WERI-Rb-1 (cell line): ENCODE measurements at regions not wholly inside any gene's neighbourhood (a gene's known extent, or its start where the extent isn't known, plus 50 kb on each side); places are given as distances from the start of the nearest gene placed in this dataset.

Source experiments
- DNase-seq: peaks from one replicate; pipeline ENCODE4 v3.0.0-alpha.2; 2020
- H3K27ac ChIP-seq: fragments of 250-450 bp; sonication (Bioruptor Pico); 2 replicates; pipeline ENCODE4 v1.5.1; 2020; ENCODE audit warnings: mild to moderate bottlenecking, moderate library complexity
- H3K27me3 ChIP-seq: fragments of 250-450 bp; sonication (Bioruptor Pico); 2 replicates; pipeline ENCODE4 v1.5.1; 2021; ENCODE audit warnings: mild to moderate bottlenecking, low read depth, moderate library complexity; ENCODE audit not compliant: insufficient read depth, severe bottlenecking
- H3K36me3 ChIP-seq: fragments of 250-450 bp; sonication (Bioruptor Pico); 2 replicates; pipeline ENCODE4 v1.5.1; 2020; ENCODE audit warnings: mild to moderate bottlenecking, moderate library complexity
- H3K4me3 ChIP-seq: 2 replicates; pipeline ENCODE4 v1.5.1; 2011; ENCODE audit warnings: low read depth, mild to moderate bottlenecking, control low read depth, low read length
- H3K9me3 ChIP-seq: fragments of 250-450 bp; sonication (Bioruptor Pico); 2 replicates; pipeline ENCODE4 v1.5.1; 2021; ENCODE audit warnings: mild to moderate bottlenecking, moderate library complexity; ENCODE audit not compliant: severe bottlenecking
- CTCF ChIP-seq: IDR thresholded peaks from 2 replicates; pipeline ENCODE4 v1.5.1; 2011; ENCODE audit warnings: low read depth, mild to moderate bottlenecking, control low read depth, inconsistent platforms, low read length

DNA sequence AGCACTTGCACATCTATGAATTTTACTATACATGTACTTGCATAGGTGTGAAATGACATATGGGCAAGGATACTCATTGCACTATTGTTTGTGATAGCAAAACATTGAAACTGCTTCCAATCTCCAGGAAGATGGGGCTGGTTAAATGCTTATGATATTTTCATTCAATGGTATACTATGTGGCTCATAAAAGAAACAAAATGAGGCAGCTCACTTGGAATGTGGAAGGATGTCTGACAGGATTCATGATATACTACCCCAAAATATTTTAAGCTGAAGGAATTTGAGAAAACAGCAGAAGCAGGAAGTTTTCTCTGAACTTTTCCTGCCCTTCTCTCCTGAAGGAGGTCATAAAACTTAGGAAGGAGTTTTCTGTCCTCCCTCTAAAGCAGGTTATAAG is 99.6 kb upstream of the CAST start:
- H3K27me3 ChIP-seq: no peaks in the 10 kb centered on the region
- TF ChIP-seq CTCF: no peak
- H3K9me3 ChIP-seq: no peaks in the 10 kb centered on the region
- no peak overlapping the region for H3K27ac ChIP-seq
- H3K4me3 ChIP-seq: no peak overlapping the region
- no peaks in the 10 kb centered on the region for H3K36me3 ChIP-seq
- no peak for DNase-seq

DNA sequence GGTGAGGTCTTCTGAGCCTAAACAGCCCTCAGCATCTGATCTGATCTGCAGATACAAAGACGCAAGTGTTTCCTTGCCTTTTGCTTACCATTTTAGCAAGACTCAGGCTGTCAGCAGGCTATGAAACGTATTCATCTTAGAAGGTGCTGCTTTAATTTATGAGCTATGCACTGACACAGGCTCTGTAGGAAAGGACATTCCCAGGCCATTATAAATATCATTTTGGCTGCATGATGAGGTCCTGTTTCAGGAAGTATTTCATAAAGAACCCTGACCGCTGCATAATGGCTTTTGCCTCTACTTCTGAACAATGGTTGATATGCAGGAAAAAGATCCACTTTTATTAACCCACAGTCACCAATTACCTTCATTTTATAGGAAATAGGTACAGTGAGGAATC is 98.4 kb upstream of the CAST start:
- no peak overlapping the region for H3K4me3 ChIP-seq
- no peaks in the 10 kb centered on the region for H3K36me3 ChIP-seq
- H3K9me3 ChIP-seq: no peaks in the 10 kb centered on the region
- no peak overlapping the region for H3K27ac ChIP-seq
- TF ChIP-seq CTCF: no peak
- no peaks in the 10 kb centered on the region for H3K27me3 ChIP-seq
- DNase-seq: no peak

GRCh38 chr5:96565582-96566265 is 96.5 kb upstream of the CAST start:
- DNase-seq: no peak
- H3K27ac ChIP-seq: no peak overlapping the region
- H3K9me3 ChIP-seq: no peaks in the 10 kb centered on the region
- no peak for TF ChIP-seq CTCF
- H3K36me3 ChIP-seq: no peaks in the 10 kb centered on the region
- no peak overlapping the region for H3K4me3 ChIP-seq
- no peaks in the 10 kb centered on the region for H3K27me3 ChIP-seq

- H3K27me3 ChIP-seq: no peaks in the 10 kb centered on the region
- H3K36me3 ChIP-seq: no peaks in the 10 kb centered on the region
- no peak overlapping the region for H3K4me3 ChIP-seq
- DNase-seq: no peak
- H3K27ac ChIP-seq: no peak overlapping the region
- H3K9me3 ChIP-seq: no peaks in the 10 kb centered on the region
- no peak for TF ChIP-seq CTCF
Measured at GRCh38 chr5:96566833-96567587, 95.2 kb upstream of the CAST start.

- no peak overlapping the region for H3K27ac ChIP-seq
- no peak overlapping the region for H3K4me3 ChIP-seq
- no peaks in the 10 kb centered on the region for H3K9me3 ChIP-seq
- no peak for TF ChIP-seq CTCF
- no peaks in the 10 kb centered on the region for H3K36me3 ChIP-seq
- H3K27me3 ChIP-seq: no peaks in the 10 kb centered on the region
- no peak for DNase-seq
Measured at GRCh38 chr5:96569332-96569731, 92.8 kb upstream of the CAST start.
